Kidney (tissue), 13 donors: ENCODE measurements at regions not wholly inside any gene's neighbourhood (a gene's known extent, or its start where the extent isn't known, plus 50 kb on each side); places are given as distances from the start of the nearest gene placed in this dataset.

Experiments
- DNase-seq, 5 donors: peaks; one replicate each; pipeline ENCODE4 v3.0.0-alpha.2; 2013 to 2020
- FAIRE-seq: peaks from 2 replicates; lab custom pipeline; 2012; peaks lifted over from hg19 to GRCh38; lab: Jason Lieb, UNC
- H3K27ac ChIP-seq, 2 donors: one replicate each; pipeline ENCODE4 v1.7.0; 2013; ENCODE audit warnings: low read depth in 2 of 2, low read length in 2 of 2, inconsistent platforms in 1 of 2
- H3K27me3 ChIP-seq: one replicate; pipeline ENCODE4 v1.7.1; 2013; ENCODE audit warnings: low read length, inconsistent platforms; ENCODE audit not compliant: control insufficient read depth, insufficient read depth
- H3K36me3 ChIP-seq, 3 donors: one replicate each; pipeline versions ENCODE4 v1.7.0 to v1.7.1; 2013; ENCODE audit warnings: low read length in 3 of 3, control low read depth in 1 of 3, inconsistent platforms in 1 of 3; ENCODE audit not compliant: insufficient read depth in 3 of 3, control insufficient read depth in 2 of 3
- H3K4me1 ChIP-seq, 3 donors: one replicate each; pipeline versions ENCODE4 v1.7.0 to v1.7.1; 2013; ENCODE audit warnings: low read length in 3 of 3, inconsistent platforms in 1 of 3, low read depth in 1 of 3; ENCODE audit not compliant: control insufficient read depth in 2 of 3, insufficient read depth in 2 of 3
- H3K4me3 ChIP-seq, 3 donors: one replicate each; pipeline versions ENCODE4 v1.7.0 to v1.8.1; 2013; ENCODE audit warnings: low read length in 3 of 3, control low read depth in 1 of 3, inconsistent platforms in 1 of 3
- H3K9ac ChIP-seq, 3 donors: one replicate each; pipeline versions ENCODE4 v1.7.0 to v1.7.1; 2013; ENCODE audit warnings: low read length in 3 of 3, control low read depth in 1 of 3, inconsistent platforms in 1 of 3
- H3K9me3 ChIP-seq, 3 donors: one replicate each; pipeline versions ENCODE4 v1.7.0 to v1.7.1; 2013; ENCODE audit warnings: low read length in 3 of 3, control low read depth in 1 of 3, inconsistent platforms in 1 of 3; ENCODE audit not compliant: control insufficient read depth in 2 of 3, insufficient read depth in 1 of 3
- CTCF ChIP-seq: IDR thresholded peaks from 3 replicates; pipeline ENCODE4 v1.5.1; 2012; ENCODE audit warnings: mild to moderate bottlenecking, moderate library complexity, borderline replicate concordance; ENCODE audit not compliant: insufficient read depth; ENCODE audit errors: extremely low read depth
- intact Hi-C: fragments of 100-400 bp; cut with DNase I; formaldehyde crosslinking; loops from one replicate; pipeline ENCODE4 v1.11.1; 2022
- donor health status: control.
- donor health status: control.
- donor health status: control.
- donor health status: control.
- donor health status: control.
- donor health status: DM: yes; HTN: yes; CAD: no.
- donor health status: Normal renal cell carcinoma (clear cell type).

- no peaks in the 10 kb centered on the region for H3K27me3 ChIP-seq
- no peak for FAIRE-seq
- no peak for TF ChIP-seq CTCF
- no peak overlapping the region for H3K9ac ChIP-seq
- intact Hi-C loops: no loop called here
- no peak overlapping the region for H3K27ac ChIP-seq
- no peak overlapping the region for H3K4me3 ChIP-seq
- no peaks in the 10 kb centered on the region for H3K9me3 ChIP-seq
- H3K4me1 ChIP-seq: no peaks in the 10 kb centered on the region
- DNase-seq: no peak
- no peaks in the 10 kb centered on the region for H3K36me3 ChIP-seq
These were observed 1074.7 kb downstream of the SORCS1 start for GRCh38 chr10:106089855-106090254.

- H3K4me1 ChIP-seq: no peaks in the 10 kb centered on the region
- no peak for TF ChIP-seq CTCF
- intact Hi-C loops: no loop called here
- no peaks in the 10 kb centered on the region for H3K36me3 ChIP-seq
- FAIRE-seq (no peak), DNase-seq (no peak)
- H3K27me3 ChIP-seq: no peaks in the 10 kb centered on the region
- H3K9me3 ChIP-seq: no peaks in the 10 kb centered on the region
- H3K27ac ChIP-seq: no peak overlapping the region
- H3K9ac ChIP-seq: no peak overlapping the region
- H3K4me3 ChIP-seq: no peak overlapping the region
These were observed 1078.1 kb downstream of the SORCS1 start for GRCh38 chr10:106086391-106086790.

- no peak overlapping the region for H3K4me3 ChIP-seq
- FAIRE-seq: no peak
These were observed 1080.9 kb downstream of the SORCS1 start for GRCh38 chr10:106083572-106083971.

More at GRCh38 chr10:106083572-106083971, 1080.9 kb downstream of the SORCS1 start:
- Histone ChIP-seq H3K4me1 (no peaks in the 10 kb centered on the region), H3K36me3 (no peaks in the 10 kb centered on the region), H3K9ac (no peak overlapping the region), H3K9me3 (no peaks in the 10 kb centered on the region), H3K27ac (no peak overlapping the region), H3K27me3 (no peaks in the 10 kb centered on the region)
- DNase-seq: no peak
- intact Hi-C loops: no loop called here
- no peak for TF ChIP-seq CTCF
